GM19035 (cell line): ENCODE measurements at regions not wholly inside any gene's neighbourhood (a gene's known extent, or its start where the extent isn't known, plus 50 kb on each side); places are given as distances from the start of the nearest gene placed in this dataset.

Experiments used
- ATAC-seq: cut with Tn5 transposase; IDR thresholded peaks from one replicate; pipeline ENCODE4 v1.9.1; 2021; ENCODE audit not compliant: unreplicated experiment

DNA sequence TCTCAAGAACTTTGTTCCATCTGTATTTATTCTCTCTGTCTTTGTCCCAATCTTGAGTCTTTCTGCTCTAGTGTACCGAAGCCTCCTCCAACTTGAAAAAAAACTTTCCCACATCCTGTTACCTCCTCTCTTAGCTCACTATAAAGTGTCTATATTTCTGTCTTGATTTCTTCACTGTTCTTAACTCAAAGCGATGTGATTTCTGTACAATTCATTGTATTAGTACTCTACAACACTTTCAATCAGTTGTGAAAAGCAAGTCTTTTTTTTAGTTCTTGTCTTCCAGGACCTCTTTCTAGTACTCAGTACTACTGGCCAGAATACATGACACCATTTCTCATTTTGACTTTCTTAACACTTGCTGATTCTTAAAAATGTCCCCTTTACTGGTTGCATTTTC, 353.5 kb upstream of the SATB1 start:
- no peak for ATAC-seq

- ATAC-seq, result no peak
Observed at GRCh38 chr3:18778094-18778493, 353.0 kb upstream of the SATB1 start.

DNA sequence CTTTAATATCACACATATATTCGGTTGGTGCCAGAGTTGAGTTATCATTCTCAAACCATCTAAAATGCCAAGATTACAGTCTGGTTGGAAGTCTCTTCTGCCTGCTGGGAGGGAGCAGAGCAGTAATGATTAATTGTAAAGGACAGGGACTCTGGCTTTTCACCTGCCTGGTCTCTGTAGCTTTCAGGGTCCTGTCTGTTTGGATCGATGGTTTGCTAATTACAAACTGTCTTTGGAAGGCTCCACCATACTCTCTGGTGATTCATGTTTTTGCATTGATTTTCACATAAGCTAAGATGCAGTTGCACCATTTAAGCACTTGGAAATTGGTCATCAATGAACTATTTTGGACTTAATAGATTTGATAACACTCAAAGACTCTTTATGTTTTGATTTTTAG, 350.4 kb upstream of the SATB1 start:
- ATAC-seq, result no peak

- no peak for ATAC-seq
Observed at GRCh38 chr3:18774319-18775088, 349.4 kb upstream of the SATB1 start.

GRCh38 chr3:18772699-18773305, 347.7 kb upstream of the SATB1 start:
- no peak for ATAC-seq

GRCh38 chr3:18771931-18772330, 346.8 kb upstream of the SATB1 start:
- no peak for ATAC-seq

GRCh38 chr3:18770800-18771199, 345.7 kb upstream of the SATB1 start:
- no peak for ATAC-seq

- ATAC-seq, result no peak
Observed at GRCh38 chr3:18767756-18768303, 342.7 kb upstream of the SATB1 start.

GRCh38 chr3:18766974-18767373, 341.8 kb upstream of the SATB1 start:
- no peak for ATAC-seq

DNA sequence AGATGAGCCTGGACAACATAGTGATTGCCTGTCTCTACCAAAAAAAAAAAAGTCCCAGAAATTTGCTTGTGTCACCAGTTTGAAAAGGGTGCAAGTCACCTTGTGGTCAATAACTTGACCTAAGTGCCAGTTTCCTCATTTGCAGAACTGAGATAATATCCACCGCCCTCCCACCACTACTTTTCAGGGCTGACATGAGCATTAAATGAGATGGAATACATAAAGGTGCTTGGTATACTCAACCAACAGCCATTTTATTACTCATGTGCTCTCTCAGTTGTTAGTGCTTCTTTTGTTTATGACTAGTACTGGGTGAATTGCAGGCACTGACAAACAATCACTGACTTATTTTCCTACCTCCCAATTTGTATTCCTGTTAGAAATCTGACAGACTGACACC, 340.5 kb upstream of the SATB1 start:
- ATAC-seq, result no peak

DNA sequence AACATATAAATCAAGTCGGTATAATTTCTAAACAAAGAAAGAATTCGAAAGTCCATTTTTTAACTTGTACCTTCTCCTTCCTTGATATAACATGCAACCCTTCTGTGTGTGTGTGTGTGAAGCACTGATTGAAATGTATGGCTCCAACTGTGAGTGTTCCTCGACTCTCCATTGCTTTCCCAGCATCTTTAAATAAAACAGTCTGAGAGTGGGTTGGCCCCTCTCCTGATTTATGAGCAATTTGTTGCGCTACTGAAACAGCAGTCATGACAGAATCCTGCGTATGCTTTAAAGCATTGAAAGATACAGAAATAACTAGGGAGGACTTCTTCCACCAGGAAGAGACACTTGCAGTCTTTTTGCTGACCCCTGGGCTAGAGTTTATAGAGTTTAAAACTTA, 340.0 kb upstream of the SATB1 start:
- no peak for ATAC-seq

- no peak for ATAC-seq
Observed at GRCh38 chr3:18761530-18761929, 336.4 kb upstream of the SATB1 start.

GRCh38 chr3:18758047-18758704, 333.0 kb upstream of the SATB1 start:
- peak; percentile 97 for ATAC-seq

DNA sequence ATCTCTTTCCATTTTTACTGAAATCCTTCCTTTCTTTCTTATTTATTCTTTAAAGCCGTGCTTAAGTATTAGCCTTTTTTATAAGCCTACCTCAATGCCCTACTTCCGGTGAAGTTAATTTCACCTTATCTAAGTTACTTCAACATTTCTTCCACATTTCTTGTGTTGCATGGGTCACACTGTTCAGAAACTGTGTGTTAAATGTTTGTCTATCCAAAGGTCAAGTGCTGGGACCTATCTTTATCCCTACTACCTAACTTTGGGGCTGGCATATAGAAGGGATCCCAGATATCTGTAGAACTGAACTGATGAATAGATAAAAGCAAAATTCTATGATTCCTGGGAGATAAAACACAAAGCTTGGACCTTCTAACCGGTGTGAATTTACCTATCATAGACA, 332.3 kb upstream of the SATB1 start:
- no peak for ATAC-seq

- no peak for ATAC-seq
Observed at GRCh38 chr3:18752273-18752934, 327.3 kb upstream of the SATB1 start.

- ATAC-seq, result no peak
Observed at GRCh38 chr3:18751514-18751913, 326.4 kb upstream of the SATB1 start.

- ATAC-seq, result no peak
Observed at GRCh38 chr3:18747383-18747782, 322.2 kb upstream of the SATB1 start.

GRCh38 chr3:18745472-18745871, 320.3 kb upstream of the SATB1 start:
- ATAC-seq, result no peak

DNA sequence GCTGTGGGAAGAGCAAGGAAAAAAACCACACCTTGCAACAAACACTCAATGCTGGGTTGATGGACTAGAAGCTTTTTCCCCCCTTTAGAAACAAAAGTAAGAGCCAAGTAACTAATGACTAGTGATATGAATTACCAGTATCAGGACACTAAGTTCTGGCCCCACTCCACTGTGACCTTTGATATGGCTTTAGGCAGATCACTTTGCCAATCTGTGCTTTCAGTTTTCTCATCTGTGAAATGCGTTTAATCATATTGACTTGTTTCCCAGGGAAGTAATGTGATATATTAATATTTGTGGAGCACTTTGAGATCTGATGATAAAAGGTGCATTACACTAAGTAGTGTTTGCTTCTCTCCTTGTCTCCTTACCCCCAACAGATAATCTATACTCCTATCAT, 319.3 kb upstream of the SATB1 start:
- ATAC-seq, result no peak

- ATAC-seq, result no peak
Observed at GRCh38 chr3:18743761-18744160, 318.6 kb upstream of the SATB1 start.
